ENCODE measurements at regions not wholly inside any gene's neighbourhood (a gene's known extent, or its start where the extent isn't known, plus 50 kb on each side); places are given as distances from the start of the nearest gene placed in this dataset.

GRCh38 chr7:123367031-123367430 lies 167.3 kb upstream of the SLC13A1 start:
- no peak overlapping the region for H3K27ac ChIP-seq (ENCODE audit: low read depth, low read length, poor library complexity, severe bottlenecking)
- no peak overlapping the region for H3K9ac ChIP-seq (ENCODE audit: low read length)
- TF ChIP-seq CTCF (IDR thresholded peaks at IDR 0.05; ENCODE audit: low read length) (no peak), EZH2 (IDR thresholded peaks at IDR 0.05; ENCODE audit: borderline replicate concordance, low read length) (no peak)

GRCh38 chr7:123366626-123367025 lies 166.9 kb upstream of the SLC13A1 start:
- TF ChIP-seq EZH2 (IDR thresholded peaks at IDR 0.05; ENCODE audit: borderline replicate concordance, low read length): no peak
- TF ChIP-seq CTCF (IDR thresholded peaks at IDR 0.05; ENCODE audit: low read length): no peak
- H3K4me2 ChIP-seq (ENCODE audit: low read length): no peak overlapping the region
- no peak overlapping the region for H2AFZ ChIP-seq (ENCODE audit: low read length)
- H3F3A ChIP-seq (ENCODE audit: insufficient read depth, low read length): no peaks in the 10 kb centered on the region
- H3K9me3 ChIP-seq (ENCODE audit: low read length): no peaks in the 10 kb centered on the region
- no peaks in the 10 kb centered on the region for H3K27me3 ChIP-seq (ENCODE audit: insufficient read depth, low read length)
- no peak overlapping the region for H3K9ac ChIP-seq (ENCODE audit: low read length)
- no peak overlapping the region for H3K27ac ChIP-seq (ENCODE audit: low read depth, low read length, poor library complexity, severe bottlenecking)
- no peaks in the 10 kb centered on the region for H4K20me1 ChIP-seq (ENCODE audit: insufficient read depth, low read length)
- H3K9me2 ChIP-seq (ENCODE audit: low read depth, low read length): no peaks in the 10 kb centered on the region
- H3K4me1 ChIP-seq (ENCODE audit: insufficient read depth, low read length, severe bottlenecking): no peaks in the 10 kb centered on the region
- no peak overlapping the region for H3K4me3 ChIP-seq (ENCODE audit: low read depth, low read length, poor library complexity, severe bottlenecking)
- no peaks in the 10 kb centered on the region for H3K79me2 ChIP-seq (ENCODE audit: insufficient read depth, low read length)
- H3K36me3 ChIP-seq (ENCODE audit: insufficient read depth, low read length): no peaks in the 10 kb centered on the region

More at GRCh38 chr7:123367031-123367430, 167.3 kb upstream of the SLC13A1 start:
- Histone ChIP-seq H3K36me3 (ENCODE audit: insufficient read depth, low read length) (no peaks in the 10 kb centered on the region), H2AFZ (ENCODE audit: low read length) (no peak overlapping the region), H3K79me2 (ENCODE audit: insufficient read depth, low read length) (no peaks in the 10 kb centered on the region), H3K4me1 (ENCODE audit: insufficient read depth, low read length, severe bottlenecking) (no peaks in the 10 kb centered on the region), H3K27me3 (ENCODE audit: insufficient read depth, low read length) (no peaks in the 10 kb centered on the region), H3K9me3 (ENCODE audit: low read length) (no peaks in the 10 kb centered on the region), H3K4me2 (ENCODE audit: low read length) (no peak overlapping the region), H3F3A (ENCODE audit: insufficient read depth, low read length) (no peaks in the 10 kb centered on the region), H3K9me2 (ENCODE audit: low read depth, low read length) (no peaks in the 10 kb centered on the region), H3K4me3 (ENCODE audit: low read depth, low read length, poor library complexity, severe bottlenecking) (no peak overlapping the region), H4K20me1 (ENCODE audit: insufficient read depth, low read length) (no peaks in the 10 kb centered on the region)

GRCh38 chr7:123360631-123361030 lies 160.9 kb upstream of the SLC13A1 start:
- H3K79me2 ChIP-seq (ENCODE audit: insufficient read depth, low read length): no peaks in the 10 kb centered on the region
- no peaks in the 10 kb centered on the region for H3K4me1 ChIP-seq (ENCODE audit: insufficient read depth, low read length, severe bottlenecking)
- H3F3A ChIP-seq (ENCODE audit: insufficient read depth, low read length): no peaks in the 10 kb centered on the region
- H3K4me2 ChIP-seq (ENCODE audit: low read length): no peak overlapping the region
- no peaks in the 10 kb centered on the region for H4K20me1 ChIP-seq (ENCODE audit: insufficient read depth, low read length)
- H3K36me3 ChIP-seq (ENCODE audit: insufficient read depth, low read length): no peaks in the 10 kb centered on the region
- H3K27me3 ChIP-seq (ENCODE audit: insufficient read depth, low read length): no peaks in the 10 kb centered on the region
- TF ChIP-seq CTCF (IDR thresholded peaks at IDR 0.05; ENCODE audit: low read length) (no peak), EZH2 (IDR thresholded peaks at IDR 0.05; ENCODE audit: borderline replicate concordance, low read length) (no peak)
- H3K9me3 ChIP-seq (ENCODE audit: low read length): no peaks in the 10 kb centered on the region
- no peak overlapping the region for H3K27ac ChIP-seq (ENCODE audit: low read depth, low read length, poor library complexity, severe bottlenecking)
- no peak overlapping the region for H2AFZ ChIP-seq (ENCODE audit: low read length)
- no peak overlapping the region for H3K9ac ChIP-seq (ENCODE audit: low read length)
- no peak overlapping the region for H3K4me3 ChIP-seq (ENCODE audit: low read depth, low read length, poor library complexity, severe bottlenecking)
- no peaks in the 10 kb centered on the region for H3K9me2 ChIP-seq (ENCODE audit: low read depth, low read length)

Data from OCI-LY1 (cell line).